Endothelial cell of umbilical vein (primary cell): ENCODE measurements at regions not wholly inside any gene's neighbourhood (a gene's known extent, or its start where the extent isn't known, plus 50 kb on each side); places are given as distances from the start of the nearest gene placed in this dataset.

ENCODE experiments used
- BruUV-seq: library from RNA; stranded (reverse); fragments of 400-500 nt; replicated peaks from 2 replicates; lab custom pipeline; 2021; lab: Mats Ljungman, UMichigan
- CTCF ChIA-PET: fragments of 300-600, 350-600 bp; sonication (Branson Sonifier 250); formaldehyde crosslinking; loops from one replicate; lab custom pipeline; 2021; ENCODE audit warnings: antibody characterized with exemption, inconsistent platforms; lab: Charles Lee
- POLR2A ChIA-PET: fragments of 300-600, 350-600 bp; sonication (Branson Sonifier 250); formaldehyde crosslinking; loops from one replicate; lab custom pipeline; 2021; ENCODE audit warnings: antibody characterized with exemption, inconsistent platforms; lab: Charles Lee
- DNase-seq: peaks from one replicate; pipeline ENCODE4 v3.0.0-alpha.2; 2011; ENCODE audit warnings: low read depth, low spot score
- FAIRE-seq: peaks from 2 replicates; lab custom pipeline; 2011; peaks lifted over from hg19 to GRCh38; lab: Jason Lieb, UNC
- H2AFZ ChIP-seq: 2 replicates; pipeline ENCODE4 v1.6.0; 2012; ENCODE audit warnings: low read depth, low read length, control low read depth, inconsistent platforms
- H3K27ac ChIP-seq: 2 replicates; pipeline ENCODE4 v1.5.1; 2011; ENCODE audit warnings: low read depth, mild to moderate bottlenecking, control low read depth, low read length, moderate library complexity; ENCODE audit not compliant: insufficient read depth
- H3K27me3 ChIP-seq, 2 experiments: 2 replicates each; pipeline versions ENCODE4 v1.6.0 to v1.6.1; 2011; ENCODE audit warnings: low read length in 2 of 2, mixed read lengths in 1 of 2; ENCODE audit not compliant: control insufficient read depth in 2 of 2, insufficient read depth in 2 of 2
- H3K36me3 ChIP-seq, 2 experiments: 2 replicates in 1 of 2; 3 replicates in 1 of 2; pipeline ENCODE4 v1.5.1; 2011; ENCODE audit warnings: low read length in 2 of 2, mild to moderate bottlenecking in 1 of 2, moderate library complexity in 1 of 2; ENCODE audit not compliant: control insufficient read depth in 2 of 2, insufficient read depth in 2 of 2; ENCODE audit errors: extremely low read depth in 1 of 2
- H3K4me1 ChIP-seq: 3 replicates; pipeline ENCODE4 v1.5.1; 2011; ENCODE audit warnings: mild to moderate bottlenecking, low read length; ENCODE audit not compliant: control insufficient read depth, insufficient read depth; ENCODE audit errors: extremely low read depth
- H3K4me2 ChIP-seq: 2 replicates; pipeline ENCODE4 v1.6.1; 2011; ENCODE audit warnings: low read length, control low read depth, mixed read lengths; ENCODE audit not compliant: insufficient read depth
- H3K4me3 ChIP-seq, 3 experiments: fragments of 200-600 bp in 1 of 3; sonication (generic), shearing (Covaris generic) in 1 of 3; replicated peaks in 1 of 3; 2 replicates each; pipeline ENCODE4 v1.5.1; 2011 to 2016; ENCODE audit warnings: control low read depth in 3 of 3, low read length in 3 of 3, mild to moderate bottlenecking in 2 of 3, inconsistent platforms in 1 of 3, low read depth in 1 of 3, moderate library complexity in 1 of 3; ENCODE audit not compliant: insufficient read depth in 1 of 3
- H3K79me2 ChIP-seq: 2 replicates; pipeline ENCODE4 v1.6.0; 2012; ENCODE audit warnings: low read length, inconsistent platforms; ENCODE audit not compliant: control insufficient read depth, insufficient read depth
- H3K9ac ChIP-seq: replicated peaks from 2 replicates; pipeline ENCODE3; 2011; ENCODE audit warnings: low read length, control low read depth; ENCODE audit not compliant: insufficient read depth; ENCODE audit errors: extremely low read depth
- H3K9me1 ChIP-seq: replicated peaks from 3 replicates; pipeline ENCODE4 v1.6.0; 2011; ENCODE audit warnings: mild to moderate bottlenecking, low read length; ENCODE audit not compliant: control insufficient read depth, insufficient read depth; ENCODE audit errors: extremely low read depth
- H3K9me3 ChIP-seq: replicated peaks from 2 replicates; pipeline ENCODE4 v1.5.1; 2012; ENCODE audit warnings: low read length, inconsistent platforms; ENCODE audit not compliant: control insufficient read depth, insufficient read depth
- H4K20me1 ChIP-seq: replicated peaks from 2 replicates; pipeline ENCODE3; 2011; ENCODE audit warnings: mild to moderate bottlenecking, low read length; ENCODE audit not compliant: control insufficient read depth, insufficient read depth; ENCODE audit errors: extremely low read depth
- CTCF ChIP-seq, 2 donors: IDR thresholded peaks; 1 replicate in 1 of 2; 2 replicates in 1 of 2; pipeline ENCODE4 v1.5.1; 2011; ENCODE audit warnings: low read length in 2 of 2, mild to moderate bottlenecking in 2 of 2, moderate library complexity in 2 of 2, control low read depth in 1 of 2, inconsistent platforms in 1 of 2, low read depth in 1 of 2; ENCODE audit not compliant: insufficient read depth in 1 of 2; ENCODE audit errors: extremely low read depth in 1 of 2
- EZH2 ChIP-seq: IDR thresholded peaks from 2 replicates; pipeline ENCODE4 v1.6.1; 2012; ENCODE audit warnings: borderline replicate concordance, low read depth, mild to moderate bottlenecking, moderate library complexity, low read length, inconsistent platforms; ENCODE audit not compliant: severe bottlenecking
- FOS ChIP-seq: IDR thresholded peaks from 2 replicates; pipeline ENCODE4 v1.6.1; 2011; ENCODE audit warnings: mild to moderate bottlenecking, low read length, moderate library complexity, borderline replicate concordance; ENCODE audit not compliant: insufficient read depth
- GATA2 ChIP-seq: IDR thresholded peaks from 2 replicates; pipeline ENCODE4 v1.7.0; 2011; ENCODE audit warnings: low read depth, mild to moderate bottlenecking, moderate library complexity, mixed read lengths, low read length; ENCODE audit not compliant: insufficient read length, insufficient read depth
- JUN ChIP-seq: IDR thresholded peaks from 2 replicates; pipeline ENCODE4 v1.6.1; 2011; ENCODE audit warnings: borderline replicate concordance, low read depth; ENCODE audit not compliant: insufficient read length, insufficient read depth
- MYC ChIP-seq: IDR thresholded peaks from one replicate; pipeline ENCODE4 v1.6.1; 2011; ENCODE audit warnings: mild to moderate bottlenecking, low read depth, low read length
- POLR2A ChIP-seq: IDR thresholded peaks from 2 replicates; pipeline ENCODE4 v1.6.1; 2012; ENCODE audit warnings: low read depth, mild to moderate bottlenecking, control low read depth, low read length
- POLR2AphosphoS5 ChIP-seq: IDR thresholded peaks from 2 replicates; pipeline ENCODE4 v1.6.1; 2012; ENCODE audit warnings: low read depth, mild to moderate bottlenecking, control low read depth, low read length, moderate library complexity; ENCODE audit not compliant: insufficient read depth
- dilution Hi-C: fragments of 300-500 bp; cut with MboI; formaldehyde crosslinking; loops from one replicate; pipeline ENCODE4 v1.15.0; 2019; ENCODE audit warnings: low sequenced_read_pairs; ENCODE audit not compliant: extremely low pct_ligation_motif_present
- intact Hi-C: fragments of 100-400 bp; cut with micrococcal nuclease; formaldehyde crosslinking; loops from one replicate; pipeline ENCODE4 v1.10.0; 2022
- TF ChIP-seq, protein P1 (sequence below): IDR thresholded peaks from 2 replicates; pipeline ENCODE4 v1.6.1; 2011; ENCODE audit not compliant: insufficient read depth, insufficient read length

DNA sequence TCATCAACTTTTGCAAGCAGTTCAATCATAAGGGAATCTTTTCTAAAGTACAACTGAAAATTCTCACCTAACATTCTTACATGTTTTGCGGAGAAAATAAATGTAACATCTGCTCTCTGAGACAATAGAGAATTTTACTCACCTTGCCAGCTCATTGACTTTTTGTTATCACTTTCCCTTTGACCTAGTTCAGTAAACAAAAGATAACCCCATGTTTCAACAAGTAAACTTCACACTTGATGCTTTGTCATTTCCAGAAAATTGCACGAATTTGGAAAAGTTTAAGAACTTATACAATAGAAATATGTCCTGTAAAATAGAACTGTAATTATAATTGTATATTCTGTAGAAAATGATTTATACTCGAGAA, 1110.0 kb upstream of the ACVR2A start:
- no peaks in the 10 kb centered on the region for H4K20me1 ChIP-seq
- H3K4me3 ChIP-seq, result no peak overlapping the region
- no peaks in the 10 kb centered on the region for H3K9me3 ChIP-seq
- H3K4me2 ChIP-seq, result no peak overlapping the region
- H2AFZ ChIP-seq, result no peak overlapping the region
- no TSS peak for BruUV-seq
- no peaks in the 10 kb centered on the region for H3K27me3 ChIP-seq
- dilution Hi-C loops, result no loop called here
- no peak for DNase-seq
- no peaks in the 10 kb centered on the region for H3K79me2 ChIP-seq
- H3K4me1 ChIP-seq, result no peaks in the 10 kb centered on the region
- TF ChIP-seq CTCF (IDR thresholded peaks at IDR 0.05; ENCODE audit: extremely low read depth in 1 of 2, insufficient read depth in 1 of 2, low read depth in 1 of 2, low read length in 2 of 2) (no peak), JUN (no peak), POLR2AphosphoS5 (no peak), FOS (no peak), MYC (no peak), GATA2 (no peak), EZH2 (no peak), POLR2A (no peak)
- TF ChIP-seq, protein P1, sequence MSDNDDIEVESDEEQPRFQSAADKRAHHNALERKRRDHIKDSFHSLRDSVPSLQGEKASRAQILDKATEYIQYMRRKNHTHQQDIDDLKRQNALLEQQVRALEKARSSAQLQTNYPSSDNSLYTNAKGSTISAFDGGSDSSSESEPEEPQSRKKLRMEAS, result no peak
- intact Hi-C loops, result loop anchor here (1.0 to 5.0 kb wide), 6 partner anchors 192 to 1774 kb away; no protein-coding TSS in a partner anchor
- no peaks in the 10 kb centered on the region for H3K36me3 ChIP-seq
- POLR2A ChIA-PET, result no interaction called here
- no peaks in the 10 kb centered on the region for H3K9me1 ChIP-seq
- no peak overlapping the region for H3K9ac ChIP-seq
- FAIRE-seq, result no peak
- CTCF ChIA-PET, result interaction anchor here (1.4 to 2.7 kb wide), 3 partner anchors 12 to 1177 kb away, joined by 6 to 149 read pairs (median 22); no protein-coding TSS in a partner anchor
- H3K27ac ChIP-seq, result no peak overlapping the region
